Prostate gland (tissue), 2 donors: ENCODE measurements at regions not wholly inside any gene's neighbourhood (a gene's known extent, or its start where the extent isn't known, plus 50 kb on each side); places are given as distances from the start of the nearest gene placed in this dataset.
"Not testable (repeated sequence)": the region's sequence is repeated elsewhere in the genome, so short reads cannot be mapped to it uniquely, and the experiment has no call there.

Experiments
- POLR2A ChIP-seq: fragments of 450-650 bp; IDR thresholded peaks from one replicate; pipeline ENCODE4 v1.6.1; 2016; ENCODE audit warnings: antibody characterized with exemption, mild to moderate bottlenecking
- POLR2AphosphoS5 ChIP-seq: sonication (generic); formaldehyde crosslinking; IDR thresholded peaks from one replicate; pipeline ENCODE4 v1.6.1; 2017; ENCODE audit warnings: antibody characterized with exemption
- TF ChIP-seq, protein P1 (sequence below), 4 experiments: fragments of 200-600 bp in 2 of 4; fragments of 450-650 bp in 2 of 4; sonication (generic) in 2 of 4; IDR thresholded peaks; 1 replicate in 3 of 4; 2 replicates in 1 of 4; pipeline ENCODE4 v1.5.1; 2016 to 2019; ENCODE audit warnings: antibody characterized with exemption in 4 of 4, mild to moderate bottlenecking in 2 of 4, moderate library complexity in 2 of 4

- TF ChIP-seq, protein P1, sequence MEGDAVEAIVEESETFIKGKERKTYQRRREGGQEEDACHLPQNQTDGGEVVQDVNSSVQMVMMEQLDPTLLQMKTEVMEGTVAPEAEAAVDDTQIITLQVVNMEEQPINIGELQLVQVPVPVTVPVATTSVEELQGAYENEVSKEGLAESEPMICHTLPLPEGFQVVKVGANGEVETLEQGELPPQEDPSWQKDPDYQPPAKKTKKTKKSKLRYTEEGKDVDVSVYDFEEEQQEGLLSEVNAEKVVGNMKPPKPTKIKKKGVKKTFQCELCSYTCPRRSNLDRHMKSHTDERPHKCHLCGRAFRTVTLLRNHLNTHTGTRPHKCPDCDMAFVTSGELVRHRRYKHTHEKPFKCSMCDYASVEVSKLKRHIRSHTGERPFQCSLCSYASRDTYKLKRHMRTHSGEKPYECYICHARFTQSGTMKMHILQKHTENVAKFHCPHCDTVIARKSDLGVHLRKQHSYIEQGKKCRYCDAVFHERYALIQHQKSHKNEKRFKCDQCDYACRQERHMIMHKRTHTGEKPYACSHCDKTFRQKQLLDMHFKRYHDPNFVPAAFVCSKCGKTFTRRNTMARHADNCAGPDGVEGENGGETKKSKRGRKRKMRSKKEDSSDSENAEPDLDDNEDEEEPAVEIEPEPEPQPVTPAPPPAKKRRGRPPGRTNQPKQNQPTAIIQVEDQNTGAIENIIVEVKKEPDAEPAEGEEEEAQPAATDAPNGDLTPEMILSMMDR (IDR thresholded peaks at IDR 0.05) = not testable (repeated sequence)
- TF ChIP-seq POLR2AphosphoS5, POLR2A: not testable (repeated sequence)
These were observed 85.2 kb downstream of the ALG1L2 start for GRCh38 chr3:130166856-130167255.
